IPS-18a (cell line): ENCODE measurements at regions not wholly inside any gene's neighbourhood (a gene's known extent, or its start where the extent isn't known, plus 50 kb on each side); places are given as distances from the start of the nearest gene placed in this dataset.
"Not testable (repeated sequence)": the region's sequence is repeated elsewhere in the genome, so short reads cannot be mapped to it uniquely, and the experiment has no call there.

Experiments
- H3K27ac ChIP-seq: one replicate; pipeline ENCODE4 v1.5.1; 2013; ENCODE audit warnings: low read length
- H3K27me3 ChIP-seq: one replicate; pipeline ENCODE4 v1.6.1; 2013; ENCODE audit warnings: mild to moderate bottlenecking, low read length; ENCODE audit not compliant: control insufficient read depth, insufficient read depth
- H3K36me3 ChIP-seq: one replicate; pipeline ENCODE4 v1.6.1; 2013; ENCODE audit warnings: low read depth, low read length; ENCODE audit not compliant: control insufficient read depth
- H3K4me1 ChIP-seq: one replicate; pipeline ENCODE4 v1.6.1; 2013; ENCODE audit warnings: low read depth, low read length; ENCODE audit not compliant: control insufficient read depth
- H3K4me3 ChIP-seq: one replicate; pipeline ENCODE4 v1.5.1; 2013; ENCODE audit warnings: low read length
- H3K9ac ChIP-seq: one replicate; pipeline ENCODE4 v1.6.1; 2013; ENCODE audit warnings: mild to moderate bottlenecking, low read length, moderate library complexity
- H3K9me3 ChIP-seq: one replicate; pipeline ENCODE4 v1.6.1; 2013; ENCODE audit warnings: low read depth, low read length; ENCODE audit not compliant: control insufficient read depth

- H3K27me3 ChIP-seq = no peaks in the 10 kb centered on the region
- no peak overlapping the region for H3K9ac ChIP-seq
- no peak overlapping the region for H3K4me3 ChIP-seq
Observed at GRCh38 chr6:130720076-130720715, 107.0 kb upstream of the SMLR1 start.

GRCh38 chr6:130724089-130724488, 103.1 kb upstream of the SMLR1 start:
- H3K4me1 ChIP-seq = no peaks in the 10 kb centered on the region
- H3K27ac ChIP-seq = no peak overlapping the region
- no peaks in the 10 kb centered on the region for H3K36me3 ChIP-seq
- H3K9ac ChIP-seq = no peak overlapping the region
- no peaks in the 10 kb centered on the region for H3K9me3 ChIP-seq
- H3K27me3 ChIP-seq = no peaks in the 10 kb centered on the region
- no peak overlapping the region for H3K4me3 ChIP-seq

More at GRCh38 chr6:130720076-130720715, 107.0 kb upstream of the SMLR1 start:
- H3K9me3 ChIP-seq = no peaks in the 10 kb centered on the region
- H3K4me1 ChIP-seq = no peaks in the 10 kb centered on the region
- H3K27ac ChIP-seq = no peak overlapping the region
- H3K36me3 ChIP-seq = no peaks in the 10 kb centered on the region

GRCh38 chr6:130725551-130725950, 101.7 kb upstream of the SMLR1 start:
- no peaks in the 10 kb centered on the region for H3K36me3 ChIP-seq
- H3K9ac ChIP-seq = no peak overlapping the region
- H3K9me3 ChIP-seq = no peaks in the 10 kb centered on the region
- no peaks in the 10 kb centered on the region for H3K4me1 ChIP-seq
- H3K27ac ChIP-seq = no peak overlapping the region
- no peak overlapping the region for H3K4me3 ChIP-seq
- H3K27me3 ChIP-seq = no peaks in the 10 kb centered on the region

GRCh38 chr6:130728064-130728463, 99.1 kb upstream of the SMLR1 start:
- H3K4me3 ChIP-seq, H3K4me1 ChIP-seq, H3K9ac ChIP-seq, H3K27me3 ChIP-seq, H3K27ac ChIP-seq, H3K9me3 ChIP-seq, H3K36me3 ChIP-seq: not testable (repeated sequence)

GRCh38 chr6:130730600-130730999, 96.6 kb upstream of the SMLR1 start:
- Histone ChIP-seq H3K4me1 (no peaks in the 10 kb centered on the region), H3K9me3 (no peaks in the 10 kb centered on the region), H3K27ac (no peak overlapping the region), H3K4me3 (no peak overlapping the region), H3K36me3 (no peaks in the 10 kb centered on the region), H3K27me3 (no peaks in the 10 kb centered on the region), H3K9ac (no peak overlapping the region)

- no peak overlapping the region for H3K4me3 ChIP-seq
- H3K9me3 ChIP-seq = no peaks in the 10 kb centered on the region
- H3K27me3 ChIP-seq = no peaks in the 10 kb centered on the region
- no peaks in the 10 kb centered on the region for H3K4me1 ChIP-seq
- no peaks in the 10 kb centered on the region for H3K36me3 ChIP-seq
- H3K9ac ChIP-seq = no peak overlapping the region
- H3K27ac ChIP-seq = no peak overlapping the region
Observed at GRCh38 chr6:130734161-130734560, 93.0 kb upstream of the SMLR1 start.

- Histone ChIP-seq H3K36me3 (no peaks in the 10 kb centered on the region), H3K4me1 (no peaks in the 10 kb centered on the region), H3K9me3 (no peaks in the 10 kb centered on the region), H3K4me3 (no peak overlapping the region), H3K9ac (no peak overlapping the region), H3K27me3 (no peaks in the 10 kb centered on the region), H3K27ac (no peak overlapping the region)
Observed at GRCh38 chr6:130740308-130740707, 86.9 kb upstream of the SMLR1 start.

GRCh38 chr6:130742131-130742681, 85.0 kb upstream of the SMLR1 start:
- Histone ChIP-seq H3K27ac (no peak overlapping the region), H3K27me3 (no peaks in the 10 kb centered on the region), H3K36me3 (no peaks in the 10 kb centered on the region), H3K4me1 (no peaks in the 10 kb centered on the region), H3K9me3 (no peaks in the 10 kb centered on the region), H3K9ac (no peak overlapping the region), H3K4me3 (no peak overlapping the region)

GRCh38 chr6:130743175-130743574, 84.0 kb upstream of the SMLR1 start:
- Histone ChIP-seq H3K27ac (no peak overlapping the region), H3K27me3 (no peaks in the 10 kb centered on the region), H3K4me3 (no peak overlapping the region), H3K36me3 (no peaks in the 10 kb centered on the region), H3K9ac (no peak overlapping the region), H3K4me1 (no peaks in the 10 kb centered on the region), H3K9me3 (no peaks in the 10 kb centered on the region)

GRCh38 chr6:130744576-130745366, 82.4 kb upstream of the SMLR1 start:
- Histone ChIP-seq H3K27ac (no peak overlapping the region), H3K4me3 (no peak overlapping the region), H3K9me3 (peaks cover 5% of the 10 kb centered on the region), H3K36me3 (no peaks in the 10 kb centered on the region), H3K4me1 (no peaks in the 10 kb centered on the region), H3K9ac (no peak overlapping the region), H3K27me3 (no peaks in the 10 kb centered on the region)

GRCh38 chr6:130748041-130748440, 79.2 kb upstream of the SMLR1 start:
- Histone ChIP-seq H3K9ac (no peak overlapping the region), H3K9me3 (peaks cover 11% of the 10 kb centered on the region), H3K27me3 (no peaks in the 10 kb centered on the region), H3K36me3 (no peaks in the 10 kb centered on the region), H3K4me3 (no peak overlapping the region), H3K27ac (no peak overlapping the region), H3K4me1 (no peaks in the 10 kb centered on the region)

GRCh38 chr6:130749402-130749801, 77.8 kb upstream of the SMLR1 start:
- H3K36me3 ChIP-seq = no peaks in the 10 kb centered on the region
- H3K9ac ChIP-seq = no peak overlapping the region
- H3K4me1 ChIP-seq = no peaks in the 10 kb centered on the region
- no peaks in the 10 kb centered on the region for H3K27me3 ChIP-seq
- no peak overlapping the region for H3K4me3 ChIP-seq
- peaks cover 11% of the 10 kb centered on the region for H3K9me3 ChIP-seq
- H3K27ac ChIP-seq = no peak overlapping the region
